KMS-11 (cell line): ENCODE measurements at regions not wholly inside any gene's neighbourhood (a gene's known extent, or its start where the extent isn't known, plus 50 kb on each side); places are given as distances from the start of the nearest gene placed in this dataset.

Source experiments
- H2AFZ ChIP-seq: fragments of 200-600 bp; sonication (generic); 2 replicates; pipeline ENCODE4 v1.6.1; 2016; ENCODE audit warnings: antibody characterized with exemption, mixed run types, low read depth
- H3K27ac ChIP-seq: fragments of 200-600 bp; sonication (generic); 2 replicates; pipeline ENCODE4 v1.6.1; 2016; ENCODE audit warnings: mild to moderate bottlenecking, mixed run types
- H3K27me3 ChIP-seq: fragments of 200-600 bp; sonication (generic); 2 replicates; pipeline ENCODE4 v1.6.1; 2017; ENCODE audit warnings: mild to moderate bottlenecking, low read depth, mixed run types, moderate library complexity; ENCODE audit not compliant: insufficient read depth
- H3K36me3 ChIP-seq: fragments of 200-600 bp; sonication (generic); 2 replicates; pipeline ENCODE4 v1.6.1; 2017; ENCODE audit warnings: mild to moderate bottlenecking, mixed run types; ENCODE audit not compliant: insufficient read depth
- H3K4me1 ChIP-seq: fragments of 200-600 bp; sonication (generic); 2 replicates; pipeline ENCODE4 v1.6.1; 2016; ENCODE audit warnings: mild to moderate bottlenecking, low read depth, mixed run types; ENCODE audit not compliant: poor library complexity, severe bottlenecking
- H3K4me2 ChIP-seq: fragments of 200-600 bp; sonication (generic); 2 replicates; pipeline ENCODE4 v1.7.0; 2016; ENCODE audit warnings: mild to moderate bottlenecking, mixed run types
- H3K4me3 ChIP-seq: fragments of 200-600 bp; sonication (generic); IDR thresholded peaks from 2 replicates; pipeline ENCODE4 v1.6.1; 2017; ENCODE audit warnings: low read depth, low read length, mixed read lengths; ENCODE audit not compliant: insufficient read depth
- H3K79me2 ChIP-seq: fragments of 200-600 bp; sonication (generic); 2 replicates; pipeline ENCODE4 v1.6.1; 2016; ENCODE audit warnings: low read depth, mixed run types; ENCODE audit not compliant: insufficient read depth
- H3K9ac ChIP-seq: fragments of 200-600 bp; sonication (generic); 2 replicates; pipeline ENCODE4 v1.6.1; 2016; ENCODE audit warnings: mild to moderate bottlenecking, mixed run types
- H4K20me1 ChIP-seq: fragments of 200-600 bp; sonication (generic); 2 replicates; pipeline ENCODE4 v1.6.1; 2016; ENCODE audit warnings: mild to moderate bottlenecking, mixed run types; ENCODE audit not compliant: insufficient read depth
- TF ChIP-seq, protein P1 (sequence below): fragments of 200-600 bp; sonication (generic); conservative IDR thresholded peaks from 2 replicates; pipeline ENCODE4 v1.6.1; 2017; ENCODE audit warnings: low read depth, mild to moderate bottlenecking, antibody characterized with exemption, low read length, moderate library complexity, mixed read lengths

GRCh38 chr11:19337779-19338178, 97.0 kb upstream of the E2F8 start:
- Histone ChIP-seq H3K4me2 (no peak overlapping the region; the same call in 1 of the 2 replicates), H3K79me2 (no peaks in the 10 kb centered on the region), H3K9ac (no peak overlapping the region), H3K36me3 (no peaks in the 10 kb centered on the region), H3K4me3 (no peak overlapping the region), H4K20me1 (no peaks in the 10 kb centered on the region), H2AFZ (no peak overlapping the region), H3K27me3 (no peaks in the 10 kb centered on the region), H3K4me1 (peaks cover 71% of the 10 kb centered on the region), H3K27ac (no peak overlapping the region)
- TF ChIP-seq, protein P1, sequence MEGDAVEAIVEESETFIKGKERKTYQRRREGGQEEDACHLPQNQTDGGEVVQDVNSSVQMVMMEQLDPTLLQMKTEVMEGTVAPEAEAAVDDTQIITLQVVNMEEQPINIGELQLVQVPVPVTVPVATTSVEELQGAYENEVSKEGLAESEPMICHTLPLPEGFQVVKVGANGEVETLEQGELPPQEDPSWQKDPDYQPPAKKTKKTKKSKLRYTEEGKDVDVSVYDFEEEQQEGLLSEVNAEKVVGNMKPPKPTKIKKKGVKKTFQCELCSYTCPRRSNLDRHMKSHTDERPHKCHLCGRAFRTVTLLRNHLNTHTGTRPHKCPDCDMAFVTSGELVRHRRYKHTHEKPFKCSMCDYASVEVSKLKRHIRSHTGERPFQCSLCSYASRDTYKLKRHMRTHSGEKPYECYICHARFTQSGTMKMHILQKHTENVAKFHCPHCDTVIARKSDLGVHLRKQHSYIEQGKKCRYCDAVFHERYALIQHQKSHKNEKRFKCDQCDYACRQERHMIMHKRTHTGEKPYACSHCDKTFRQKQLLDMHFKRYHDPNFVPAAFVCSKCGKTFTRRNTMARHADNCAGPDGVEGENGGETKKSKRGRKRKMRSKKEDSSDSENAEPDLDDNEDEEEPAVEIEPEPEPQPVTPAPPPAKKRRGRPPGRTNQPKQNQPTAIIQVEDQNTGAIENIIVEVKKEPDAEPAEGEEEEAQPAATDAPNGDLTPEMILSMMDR = no peak

DNA sequence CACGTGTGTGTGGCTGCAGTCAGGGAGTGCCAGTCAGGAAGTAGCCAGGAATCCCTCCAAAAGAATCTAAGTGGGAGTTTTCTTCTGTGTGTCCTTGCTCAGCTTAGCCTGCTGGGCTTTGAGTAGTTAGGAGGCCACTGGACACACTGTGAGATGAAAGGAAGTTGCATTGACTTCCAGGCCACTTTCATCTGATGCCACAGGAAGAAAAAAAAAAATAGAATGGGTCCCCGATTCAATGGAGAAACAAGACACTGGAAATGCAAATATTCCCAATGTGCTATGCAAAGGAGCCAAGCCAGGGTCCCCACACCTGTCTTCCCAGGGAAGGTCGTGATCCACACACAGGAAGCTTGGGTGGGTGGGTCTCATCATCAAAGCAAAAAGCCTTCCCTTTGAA, 95.6 kb upstream of the E2F8 start:
- Histone ChIP-seq H3K79me2 (no peaks in the 10 kb centered on the region), H3K27ac (no peak overlapping the region), H3K4me3 (no peak overlapping the region), H3K9ac (no peak overlapping the region), H3K4me1 (peaks cover 76% of the 10 kb centered on the region), H3K27me3 (no peaks in the 10 kb centered on the region), H2AFZ (no peak overlapping the region), H4K20me1 (no peaks in the 10 kb centered on the region), H3K36me3 (no peaks in the 10 kb centered on the region), H3K4me2 (no peak overlapping the region; the same call in 1 of the 2 replicates)
- TF ChIP-seq, protein P1 = no peak

- Histone ChIP-seq H4K20me1 (no peaks in the 10 kb centered on the region), H3K36me3 (no peaks in the 10 kb centered on the region), H3K4me3 (no peak overlapping the region), H2AFZ (no peak overlapping the region), H3K4me2 (peak overlapping the region; percentile 75), H3K27me3 (no peaks in the 10 kb centered on the region), H3K27ac (peak overlapping the region; percentile 82), H3K4me1 (peaks cover 100% of the 10 kb centered on the region), H3K79me2 (no peaks in the 10 kb centered on the region), H3K9ac (peak overlapping the region; percentile 22; the same call in 1 of the 2 replicates)
- TF ChIP-seq, protein P1 = no peak
These were observed 91.7 kb upstream of the E2F8 start for GRCh38 chr11:19332476-19332875.

DNA sequence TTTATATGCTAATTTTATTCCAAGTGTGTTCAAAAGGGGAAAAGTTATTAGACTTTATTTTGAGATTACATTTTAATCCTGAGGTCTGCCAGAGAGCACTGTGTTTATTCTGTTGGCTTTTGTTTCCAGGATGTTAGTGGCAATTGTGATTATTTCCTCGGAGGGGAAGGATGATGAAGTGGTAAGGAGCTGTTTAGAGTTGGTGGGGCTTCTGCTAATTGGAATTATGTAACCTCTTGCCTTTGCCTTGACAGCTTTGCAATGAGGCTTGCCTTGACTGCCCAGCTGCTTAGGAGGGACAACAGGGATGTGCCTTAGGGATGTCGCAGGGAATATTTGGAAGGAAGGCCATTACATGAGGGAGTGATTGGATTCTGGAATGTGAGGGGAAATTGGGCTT, 89.7 kb upstream of the E2F8 start:
- Histone ChIP-seq H3K27ac (no peak overlapping the region), H3K4me2 (peak overlapping the region; percentile 37; the same call in 1 of the 2 replicates), H4K20me1 (no peaks in the 10 kb centered on the region), H3K36me3 (no peaks in the 10 kb centered on the region), H3K4me3 (no peak overlapping the region), H3K27me3 (no peaks in the 10 kb centered on the region), H3K79me2 (no peaks in the 10 kb centered on the region), H3K4me1 (peaks cover 93% of the 10 kb centered on the region), H2AFZ (no peak overlapping the region), H3K9ac (no peak overlapping the region)
- TF ChIP-seq, protein P1 = no peak
